Upper lobe of right lung (tissue), 1 donor: ENCODE measurements at regions not wholly inside any gene's neighbourhood (a gene's known extent, or its start where the extent isn't known, plus 50 kb on each side); places are given as distances from the start of the nearest gene placed in this dataset.

Experiments
- ATAC-seq: fragments of 200-7000 bp; cut with Tn5 transposase; one replicate; pipeline ENCODE4 v1.9.1; 2020; ENCODE audit warnings: mild to moderate bottlenecking, moderate library complexity
- DNase-seq: peaks from one replicate; pipeline ENCODE4 v3.0.0-alpha.2; 2020
- H3K27ac ChIP-seq: fragments of 200-600 bp; one replicate; pipeline ENCODE4 v1.8.0; 2022
- H3K27me3 ChIP-seq: fragments of 200-600 bp; one replicate; pipeline ENCODE4 v1.8.0; 2022; ENCODE audit warnings: mild to moderate bottlenecking
- H3K36me3 ChIP-seq: fragments of 200-600 bp; one replicate; pipeline ENCODE4 v1.8.0; 2022
- H3K4me1 ChIP-seq: fragments of 200-600 bp; one replicate; pipeline ENCODE4 v1.8.0; 2022
- H3K4me3 ChIP-seq: fragments of 200-600 bp; one replicate; pipeline ENCODE4 v1.8.0; 2022; ENCODE audit warnings: mild to moderate bottlenecking
- H3K9me3 ChIP-seq: fragments of 200-600 bp; one replicate; pipeline ENCODE4 v1.8.0; 2022
- intact Hi-C: fragments of 100-400 bp; cut with DNase I; formaldehyde crosslinking; loops from one replicate; pipeline ENCODE4 v1.11.0; 2022
- TF ChIP-seq, protein P1 (sequence below): fragments of 200-600 bp; IDR thresholded peaks from one replicate; pipeline ENCODE4 v1.8.0; 2022; ENCODE audit warnings: antibody characterized with exemption
- donor health status: DM: no; HTN: yes; CAD: no; lungs with severe emphysema.

DNA sequence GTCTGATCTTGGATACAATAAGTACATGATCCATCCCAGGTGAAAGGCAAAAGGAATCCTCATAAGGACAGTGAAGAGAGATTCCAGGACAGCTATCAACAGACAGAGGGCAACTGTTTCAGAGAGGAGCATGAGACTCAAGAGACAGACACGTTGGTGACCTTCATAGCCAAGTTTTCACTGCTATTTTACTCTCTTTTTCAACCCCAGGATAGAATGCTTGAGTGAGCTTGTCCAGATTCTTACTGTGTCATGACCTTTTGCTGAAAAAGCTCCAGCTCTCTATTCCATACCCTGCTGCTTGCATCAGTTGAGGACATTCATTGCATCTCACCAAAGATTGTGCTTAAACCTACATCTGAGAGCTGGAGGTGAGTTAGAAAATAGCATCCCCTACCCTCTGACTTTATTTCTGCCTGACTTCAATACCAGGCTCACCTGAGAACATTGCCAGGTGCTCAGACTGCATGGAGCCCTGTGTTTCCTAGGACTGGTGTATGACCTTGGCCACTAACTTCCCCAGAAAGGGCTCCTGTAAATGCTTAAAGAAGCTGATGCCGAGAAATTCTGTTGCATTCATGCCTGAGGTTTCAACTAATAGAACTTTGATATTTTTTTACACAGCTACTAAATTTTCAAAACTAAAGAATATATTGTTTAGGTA is 70.4 kb upstream of the TMEM17 start:
- no peaks in the 10 kb centered on the region for H3K4me1 ChIP-seq
- H3K27ac ChIP-seq = no peak overlapping the region
- DNase-seq (no peak), ATAC-seq (no peak)
- no peaks in the 10 kb centered on the region for H3K9me3 ChIP-seq
- H3K27me3 ChIP-seq = no peaks in the 10 kb centered on the region
- H3K36me3 ChIP-seq = no peaks in the 10 kb centered on the region
- H3K4me3 ChIP-seq = no peak overlapping the region
- TF ChIP-seq, protein P1, sequence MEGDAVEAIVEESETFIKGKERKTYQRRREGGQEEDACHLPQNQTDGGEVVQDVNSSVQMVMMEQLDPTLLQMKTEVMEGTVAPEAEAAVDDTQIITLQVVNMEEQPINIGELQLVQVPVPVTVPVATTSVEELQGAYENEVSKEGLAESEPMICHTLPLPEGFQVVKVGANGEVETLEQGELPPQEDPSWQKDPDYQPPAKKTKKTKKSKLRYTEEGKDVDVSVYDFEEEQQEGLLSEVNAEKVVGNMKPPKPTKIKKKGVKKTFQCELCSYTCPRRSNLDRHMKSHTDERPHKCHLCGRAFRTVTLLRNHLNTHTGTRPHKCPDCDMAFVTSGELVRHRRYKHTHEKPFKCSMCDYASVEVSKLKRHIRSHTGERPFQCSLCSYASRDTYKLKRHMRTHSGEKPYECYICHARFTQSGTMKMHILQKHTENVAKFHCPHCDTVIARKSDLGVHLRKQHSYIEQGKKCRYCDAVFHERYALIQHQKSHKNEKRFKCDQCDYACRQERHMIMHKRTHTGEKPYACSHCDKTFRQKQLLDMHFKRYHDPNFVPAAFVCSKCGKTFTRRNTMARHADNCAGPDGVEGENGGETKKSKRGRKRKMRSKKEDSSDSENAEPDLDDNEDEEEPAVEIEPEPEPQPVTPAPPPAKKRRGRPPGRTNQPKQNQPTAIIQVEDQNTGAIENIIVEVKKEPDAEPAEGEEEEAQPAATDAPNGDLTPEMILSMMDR = no peak
- intact Hi-C loops = no loop called here

DNA sequence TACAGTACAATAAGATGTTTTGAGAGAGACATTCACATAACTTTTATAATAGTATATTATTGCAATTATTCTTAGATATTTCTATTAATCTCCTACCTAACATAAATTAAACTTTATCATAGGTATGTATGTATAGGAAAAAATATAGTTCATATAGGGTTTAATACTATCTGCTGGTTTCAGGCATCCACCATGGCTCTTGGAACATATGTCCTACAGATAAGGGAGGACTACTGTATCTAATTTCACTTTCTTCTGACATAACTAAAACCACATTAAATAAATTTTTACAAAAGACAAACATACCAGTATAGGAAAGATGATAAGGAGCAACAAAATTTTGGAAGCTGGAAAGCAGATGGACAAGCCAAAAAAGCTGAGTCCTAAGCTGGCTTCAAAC is 67.9 kb upstream of the TMEM17 start:
- Histone ChIP-seq H3K36me3 (no peaks in the 10 kb centered on the region), H3K4me1 (peaks cover 9% of the 10 kb centered on the region), H3K9me3 (no peaks in the 10 kb centered on the region), H3K27me3 (peaks cover 9% of the 10 kb centered on the region), H3K4me3 (no peak overlapping the region), H3K27ac (no peak overlapping the region)
- intact Hi-C loops = no loop called here
- ATAC-seq = no peak
- TF ChIP-seq, protein P1 = no peak
- DNase-seq = no peak

DNA sequence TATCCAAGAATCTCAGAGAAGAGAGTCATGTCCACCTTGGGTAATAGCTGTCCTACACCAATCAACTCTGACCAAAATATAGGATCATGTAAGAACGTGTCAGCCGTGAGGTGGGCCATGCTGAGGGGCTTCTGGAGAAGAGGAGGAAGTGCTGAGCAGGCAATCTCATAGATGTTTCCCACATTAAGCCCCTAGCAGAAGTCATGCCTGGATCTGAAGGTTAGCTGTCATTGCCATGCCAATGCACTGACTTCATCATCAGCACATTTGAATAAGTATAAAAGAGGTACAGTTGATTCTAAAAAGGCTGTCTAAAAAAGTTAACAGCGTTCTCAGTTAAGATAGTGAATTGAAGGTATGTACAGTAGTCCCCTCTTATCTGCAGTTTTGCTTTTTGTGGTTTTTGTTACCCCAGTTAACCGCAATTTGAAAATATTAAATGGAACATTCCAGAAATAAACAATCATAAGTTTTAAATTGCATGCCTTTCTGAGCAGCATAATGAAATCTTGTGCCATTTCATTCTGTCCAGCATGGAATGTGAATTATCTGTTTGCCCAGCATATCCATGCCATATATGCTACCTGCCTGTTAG is 67.2 kb upstream of the TMEM17 start:
- no peak for DNase-seq
- no peak overlapping the region for H3K4me3 ChIP-seq
- intact Hi-C loops = no loop called here
- no peaks in the 10 kb centered on the region for H3K9me3 ChIP-seq
- H3K27ac ChIP-seq = no peak overlapping the region
- TF ChIP-seq, protein P1 = no peak
- ATAC-seq = no peak
- no peaks in the 10 kb centered on the region for H3K36me3 ChIP-seq
- H3K27me3 ChIP-seq = peaks cover 9% of the 10 kb centered on the region
- H3K4me1 ChIP-seq = peaks cover 9% of the 10 kb centered on the region

DNA sequence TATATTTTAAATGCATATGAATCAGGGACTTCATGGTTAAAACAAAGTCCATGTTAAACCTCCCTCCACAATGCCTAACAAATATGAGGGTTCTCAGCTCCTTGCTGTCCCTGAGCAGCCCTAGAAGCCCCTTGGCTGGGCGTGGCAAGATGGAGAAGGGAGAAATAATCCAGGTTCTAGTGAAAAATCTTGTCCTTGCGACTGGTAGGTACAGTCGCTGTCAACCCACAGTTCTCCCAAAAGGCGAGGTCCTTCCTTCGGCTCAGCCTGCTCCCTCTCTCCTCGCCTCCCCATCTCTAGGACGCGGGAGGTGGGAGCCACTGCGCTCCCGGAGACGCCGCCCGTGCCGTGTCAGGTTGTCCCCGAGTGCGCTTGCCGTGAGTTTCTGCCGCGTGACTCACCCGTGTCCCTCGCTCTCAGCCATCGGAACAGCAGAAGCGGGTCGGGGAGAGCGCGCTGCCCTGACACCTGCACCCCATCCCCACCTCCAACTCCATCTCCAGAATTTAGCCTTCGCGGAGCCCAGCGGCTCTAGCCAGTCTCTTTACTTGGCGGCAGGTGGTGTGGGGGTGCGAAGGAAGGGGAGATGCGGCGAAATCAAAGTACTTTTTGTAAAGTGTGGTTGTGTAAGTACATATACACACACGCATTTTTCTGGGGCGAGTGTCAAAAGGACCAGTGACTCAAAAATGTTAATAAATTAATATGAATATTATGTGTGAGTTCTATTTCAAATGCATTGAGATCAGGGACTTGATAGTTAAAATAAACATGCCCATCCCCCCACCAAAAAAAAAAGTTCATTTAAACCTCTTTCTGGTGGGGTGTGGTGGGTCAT is 65.1 kb upstream of the TMEM17 start:
- ATAC-seq = peak; percentile 59
- peaks cover 17% of the 10 kb centered on the region for H3K4me1 ChIP-seq
- H3K27me3 ChIP-seq = peaks cover 9% of the 10 kb centered on the region
- no peaks in the 10 kb centered on the region for H3K9me3 ChIP-seq
- peak; percentile 67 for DNase-seq
- H3K36me3 ChIP-seq = no peaks in the 10 kb centered on the region
- no peak overlapping the region for H3K27ac ChIP-seq
- TF ChIP-seq, protein P1 = no peak
- peak overlapping the region; percentile 24 for H3K4me3 ChIP-seq
- intact Hi-C loops = no loop called here

DNA sequence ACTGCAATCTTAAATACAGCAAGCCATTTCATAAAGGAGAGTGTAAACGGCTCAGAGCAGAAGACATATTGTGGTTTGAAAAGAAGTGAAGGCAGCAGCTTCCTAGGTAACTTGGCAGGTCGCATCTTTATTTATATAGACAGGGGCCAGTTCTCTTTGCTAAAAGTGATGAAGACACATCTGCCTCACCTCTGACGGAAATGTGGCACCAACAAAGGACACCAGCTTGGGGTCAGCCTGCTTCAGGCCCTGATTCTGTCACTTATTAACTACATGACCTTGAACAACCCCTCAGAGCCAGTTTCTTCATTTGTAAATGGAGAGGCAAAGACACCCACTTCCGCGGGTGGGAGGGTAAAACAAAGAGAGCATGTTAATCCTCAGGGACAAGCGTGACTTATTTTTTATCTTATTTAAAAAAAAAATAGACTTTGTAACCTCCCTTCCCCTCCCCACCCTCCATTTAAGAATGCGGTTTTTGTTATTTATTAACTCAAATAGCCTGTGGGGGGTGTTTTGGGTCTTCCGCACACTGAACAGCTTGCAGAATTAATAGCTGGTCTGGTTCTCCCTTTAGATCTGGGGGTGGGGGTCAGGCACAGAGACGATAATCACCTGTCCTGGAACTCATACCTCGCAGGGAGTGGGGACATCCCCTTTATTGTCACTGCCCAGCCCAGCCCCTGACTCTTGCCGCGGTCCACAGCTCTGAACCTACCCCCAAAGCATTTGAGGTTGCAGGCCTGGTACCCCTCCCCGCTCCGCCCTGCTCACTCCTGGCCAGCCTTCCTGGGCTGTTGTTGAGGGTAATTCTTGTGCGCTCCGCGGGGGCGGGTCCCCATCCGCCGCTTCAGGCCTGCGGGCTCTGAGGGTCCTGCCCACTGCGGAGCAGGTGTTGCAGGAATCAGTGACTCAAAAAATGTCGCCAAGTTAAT is 64.2 kb upstream of the TMEM17 start:
- TF ChIP-seq, protein P1 = no peak
- H3K9me3 ChIP-seq = no peaks in the 10 kb centered on the region
- no peak overlapping the region for H3K4me3 ChIP-seq
- DNase-seq = no peak
- no peak overlapping the region for H3K27ac ChIP-seq
- H3K36me3 ChIP-seq = no peaks in the 10 kb centered on the region
- peaks cover 9% of the 10 kb centered on the region for H3K27me3 ChIP-seq
- intact Hi-C loops = no loop called here
- peaks cover 17% of the 10 kb centered on the region for H3K4me1 ChIP-seq
- ATAC-seq = peak; percentile 34
